Ascending aorta (tissue), 2 donors: ENCODE measurements at regions not wholly inside any gene's neighbourhood (a gene's known extent, or its start where the extent isn't known, plus 50 kb on each side); places are given as distances from the start of the nearest gene placed in this dataset.

Source experiments
- DNase-seq, 2 donors: peaks; one replicate each; pipeline ENCODE4 v3.0.0-alpha.2; 2019; ENCODE audit warnings: low spot score in 2 of 2
- H3K27ac ChIP-seq, 2 donors: fragments of 200-600 bp; sonication (generic); one replicate each; pipeline ENCODE4 v1.5.1; 2016 to 2017; ENCODE audit warnings: mild to moderate bottlenecking in 1 of 2
- H3K27me3 ChIP-seq: fragments of 200-600 bp; sonication (generic); one replicate; pipeline ENCODE4 v1.5.1; 2017
- H3K36me3 ChIP-seq, 2 donors: fragments of 200-600 bp; sonication (generic); one replicate each; pipeline ENCODE4 v1.5.1; 2016
- H3K4me1 ChIP-seq, 2 donors: fragments of 200-600 bp; sonication (generic); one replicate each; pipeline ENCODE4 v1.5.1; 2016 to 2017; ENCODE audit warnings: mild to moderate bottlenecking in 1 of 2
- H3K4me3 ChIP-seq, 2 donors: fragments of 200-600 bp; sonication (generic); one replicate each; pipeline ENCODE4 v1.5.1; 2016 to 2017; ENCODE audit warnings: mild to moderate bottlenecking in 1 of 2
- H3K9me3 ChIP-seq, 2 donors: fragments of 200-600 bp; sonication (generic); one replicate each; pipeline ENCODE4 v1.5.1; 2016
- CTCF ChIP-seq, 3 experiments: fragments of 200-600 bp in 2 of 3; fragments of 450-650 bp in 1 of 3; sonication (generic) in 2 of 3; IDR thresholded peaks; one replicate each; pipeline ENCODE4 v1.5.1; 2016 to 2019; ENCODE audit warnings: antibody characterized with exemption in 3 of 3, mild to moderate bottlenecking in 1 of 3, moderate library complexity in 1 of 3
- intact Hi-C: fragments of 100-400 bp; cut with DNase I; formaldehyde crosslinking; loops from one replicate; pipeline ENCODE4 v1.15.1; 2023

GRCh38 chr3:140760324-140761075, 82.6 kb downstream of the TRIM42 start:
- intact Hi-C loops, result no loop called here
- H3K4me3 ChIP-seq, result no peak overlapping the region
- TF ChIP-seq CTCF (IDR thresholded peaks at IDR 0.05), result no peak

GRCh38 chr3:140761076-140761639, 83.3 kb downstream of the TRIM42 start:
- H3K4me1 ChIP-seq, result no peaks in the 10 kb centered on the region
- H3K27me3 ChIP-seq, result no peaks in the 10 kb centered on the region
- no peak for DNase-seq
- no peaks in the 10 kb centered on the region for H3K9me3 ChIP-seq
- H3K36me3 ChIP-seq, result no peaks in the 10 kb centered on the region
- no peak overlapping the region for H3K27ac ChIP-seq
- intact Hi-C loops, result no loop called here
- no peak for TF ChIP-seq CTCF (IDR thresholded peaks at IDR 0.05)
- H3K4me3 ChIP-seq, result no peak overlapping the region

More at GRCh38 chr3:140760324-140761075, 82.6 kb downstream of the TRIM42 start:
- Histone ChIP-seq H3K36me3 (no peaks in the 10 kb centered on the region), H3K4me1 (no peaks in the 10 kb centered on the region), H3K27me3 (no peaks in the 10 kb centered on the region), H3K9me3 (no peaks in the 10 kb centered on the region), H3K27ac (no peak overlapping the region)
- no peak for DNase-seq

GRCh38 chr3:140762746-140763145, 84.9 kb downstream of the TRIM42 start:
- Histone ChIP-seq H3K9me3 (no peaks in the 10 kb centered on the region), H3K4me3 (no peak overlapping the region), H3K4me1 (no peaks in the 10 kb centered on the region), H3K27me3 (no peaks in the 10 kb centered on the region), H3K27ac (no peak overlapping the region), H3K36me3 (no peaks in the 10 kb centered on the region)
- intact Hi-C loops, result no loop called here
- DNase-seq, result no peak
- TF ChIP-seq CTCF (IDR thresholded peaks at IDR 0.05), result no peak

- no peaks in the 10 kb centered on the region for H3K27me3 ChIP-seq
- H3K4me1 ChIP-seq, result no peaks in the 10 kb centered on the region
- H3K36me3 ChIP-seq, result no peaks in the 10 kb centered on the region
- no peak overlapping the region for H3K27ac ChIP-seq
- no peak for TF ChIP-seq CTCF (IDR thresholded peaks at IDR 0.05)
- H3K9me3 ChIP-seq, result no peaks in the 10 kb centered on the region
- no peak overlapping the region for H3K4me3 ChIP-seq
- no peak for DNase-seq
- intact Hi-C loops, result no loop called here
Measured at GRCh38 chr3:140763532-140763931, 85.7 kb downstream of the TRIM42 start.

GRCh38 chr3:140765246-140765645, 87.4 kb downstream of the TRIM42 start:
- H3K27me3 ChIP-seq, result no peaks in the 10 kb centered on the region
- no peaks in the 10 kb centered on the region for H3K36me3 ChIP-seq
- H3K27ac ChIP-seq, result no peak overlapping the region
- no peaks in the 10 kb centered on the region for H3K9me3 ChIP-seq
- no peak for DNase-seq
- H3K4me3 ChIP-seq, result no peak overlapping the region
- H3K4me1 ChIP-seq, result no peaks in the 10 kb centered on the region
- no peak for TF ChIP-seq CTCF (IDR thresholded peaks at IDR 0.05)
- intact Hi-C loops, result no loop called here
